ENCODE measurements at regions not wholly inside any gene's neighbourhood (a gene's known extent, or its start where the extent isn't known, plus 50 kb on each side); places are given as distances from the start of the nearest gene placed in this dataset.

DNA sequence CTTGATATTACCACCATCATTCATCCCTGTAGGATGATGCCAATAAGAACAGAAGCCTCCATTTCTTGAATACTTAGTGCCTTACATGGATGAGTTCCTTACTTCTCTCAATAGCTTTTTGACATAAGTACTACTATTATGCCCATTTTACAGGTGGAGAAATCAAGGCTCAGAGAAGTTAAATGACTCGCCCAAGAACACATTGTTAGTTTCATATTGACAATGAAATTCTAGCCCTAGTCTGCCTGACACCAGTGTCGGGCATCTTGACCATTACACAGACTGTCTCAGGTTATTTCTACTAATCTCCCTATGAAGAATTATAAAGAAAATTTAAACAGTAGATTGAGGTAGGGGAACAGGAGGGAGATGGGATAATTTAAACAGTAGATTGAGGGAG is 52.5 kb upstream of the ARL8B start:
- TF ChIP-seq CTCF (IDR thresholded peaks at IDR 0.05) (no peak), POLR2A (IDR thresholded peaks at IDR 0.05) (no peak)
